OCI-LY1 (cell line): ENCODE measurements at regions not wholly inside any gene's neighbourhood (a gene's known extent, or its start where the extent isn't known, plus 50 kb on each side); places are given as distances from the start of the nearest gene placed in this dataset.

Experiments
- H2AFZ ChIP-seq: fragments of 200-600 bp; sonication (generic), shearing (Covaris generic); 2 replicates; pipeline ENCODE4 v1.6.0; 2014; ENCODE audit warnings: antibody characterized with exemption, mild to moderate bottlenecking, low read length
- H3F3A ChIP-seq: fragments of 200-600 bp; sonication (generic), shearing (Covaris generic); 2 replicates; pipeline ENCODE4 v1.6.0; 2014; ENCODE audit warnings: mild to moderate bottlenecking, antibody characterized with exemption, low read length, moderate library complexity; ENCODE audit not compliant: insufficient read depth
- H3K27ac ChIP-seq: fragments of 200-600 bp; sonication (generic); 2 replicates; pipeline ENCODE4 v1.5.1; 2014; ENCODE audit warnings: low read length, mixed run types, mild to moderate bottlenecking, low read depth; ENCODE audit not compliant: poor library complexity, severe bottlenecking
- H3K27me3 ChIP-seq: fragments of 200-600 bp; sonication (generic); 2 replicates; pipeline ENCODE4 v1.6.0; 2014; ENCODE audit warnings: antibody characterized with exemption, mild to moderate bottlenecking, low read length, moderate library complexity; ENCODE audit not compliant: insufficient read depth
- H3K36me3 ChIP-seq: fragments of 200-600 bp; sonication (generic); 2 replicates; pipeline ENCODE4 v1.6.1; 2014; ENCODE audit warnings: mild to moderate bottlenecking, antibody characterized with exemption, low read length, moderate library complexity, mixed read lengths; ENCODE audit not compliant: insufficient read depth
- H3K4me1 ChIP-seq: fragments of 200-600 bp; sonication (generic); 2 replicates; pipeline ENCODE4 v1.5.1; 2014; ENCODE audit warnings: mild to moderate bottlenecking, low read length, moderate library complexity; ENCODE audit not compliant: insufficient read depth, severe bottlenecking
- H3K4me2 ChIP-seq: fragments of 200-600 bp; sonication (generic), shearing (Covaris generic); 2 replicates; pipeline ENCODE4 v1.6.1; 2014; ENCODE audit warnings: low read length
- H3K4me3 ChIP-seq: fragments of 200-600 bp; sonication (generic); 2 replicates; pipeline ENCODE4 v1.5.1; 2014; ENCODE audit warnings: low read length, low read depth, mild to moderate bottlenecking, mixed read lengths; ENCODE audit not compliant: poor library complexity, severe bottlenecking
- H3K79me2 ChIP-seq: fragments of 200-600 bp; shearing (Covaris generic); 2 replicates; pipeline ENCODE4 v1.6.1; 2016; ENCODE audit warnings: mixed run types, low read length, mixed read lengths; ENCODE audit not compliant: insufficient read depth
- H3K9ac ChIP-seq: fragments of 200-600 bp; sonication (generic), shearing (Covaris generic); 2 replicates; pipeline ENCODE4 v1.6.1; 2014; ENCODE audit warnings: mild to moderate bottlenecking, low read length, mixed read lengths
- H3K9me2 ChIP-seq: fragments of 200-600 bp; sonication (generic), shearing (Covaris generic); 2 replicates; pipeline ENCODE4 v1.6.1; 2014; ENCODE audit warnings: low read depth, mild to moderate bottlenecking, low read length, mixed read lengths
- H3K9me3 ChIP-seq: fragments of 200-600 bp; shearing (Covaris generic); 2 replicates; pipeline ENCODE4 v1.6.1; 2014; ENCODE audit warnings: low read length, mixed read lengths
- H4K20me1 ChIP-seq: fragments of 200-600 bp; sonication (generic), shearing (Covaris generic); 2 replicates; pipeline ENCODE4 v1.6.0; 2016; ENCODE audit warnings: mild to moderate bottlenecking, low read length; ENCODE audit not compliant: insufficient read depth
- EZH2 ChIP-seq: fragments of 200-600 bp; sonication (generic), shearing (Covaris generic); IDR thresholded peaks from 2 replicates; pipeline ENCODE4 v1.8.0; 2017; ENCODE audit warnings: borderline replicate concordance, mixed run types, mild to moderate bottlenecking, antibody characterized with exemption, low read length, moderate library complexity, mixed read lengths
- TF ChIP-seq, protein P1 (sequence below): fragments of 200-600 bp; sonication (generic), shearing (Covaris generic); IDR thresholded peaks from 2 replicates; pipeline ENCODE4 v1.5.1; 2017; ENCODE audit warnings: mild to moderate bottlenecking, antibody characterized with exemption, low read length, moderate library complexity, mixed read lengths

GRCh38 chr5:135156715-135157404 lies 122.8 kb upstream of the PITX1 start:
- TF ChIP-seq, protein P1, sequence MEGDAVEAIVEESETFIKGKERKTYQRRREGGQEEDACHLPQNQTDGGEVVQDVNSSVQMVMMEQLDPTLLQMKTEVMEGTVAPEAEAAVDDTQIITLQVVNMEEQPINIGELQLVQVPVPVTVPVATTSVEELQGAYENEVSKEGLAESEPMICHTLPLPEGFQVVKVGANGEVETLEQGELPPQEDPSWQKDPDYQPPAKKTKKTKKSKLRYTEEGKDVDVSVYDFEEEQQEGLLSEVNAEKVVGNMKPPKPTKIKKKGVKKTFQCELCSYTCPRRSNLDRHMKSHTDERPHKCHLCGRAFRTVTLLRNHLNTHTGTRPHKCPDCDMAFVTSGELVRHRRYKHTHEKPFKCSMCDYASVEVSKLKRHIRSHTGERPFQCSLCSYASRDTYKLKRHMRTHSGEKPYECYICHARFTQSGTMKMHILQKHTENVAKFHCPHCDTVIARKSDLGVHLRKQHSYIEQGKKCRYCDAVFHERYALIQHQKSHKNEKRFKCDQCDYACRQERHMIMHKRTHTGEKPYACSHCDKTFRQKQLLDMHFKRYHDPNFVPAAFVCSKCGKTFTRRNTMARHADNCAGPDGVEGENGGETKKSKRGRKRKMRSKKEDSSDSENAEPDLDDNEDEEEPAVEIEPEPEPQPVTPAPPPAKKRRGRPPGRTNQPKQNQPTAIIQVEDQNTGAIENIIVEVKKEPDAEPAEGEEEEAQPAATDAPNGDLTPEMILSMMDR, result no peak
- TF ChIP-seq EZH2, result no peak

GRCh38 chr5:135156337-135156714 lies 122.3 kb upstream of the PITX1 start:
- Histone ChIP-seq H3K9ac (no peak overlapping the region), H3K4me1 (no peaks in the 10 kb centered on the region), H3K9me2 (no peaks in the 10 kb centered on the region), H2AFZ (no peak overlapping the region), H3K27ac (no peak overlapping the region), H3K9me3 (peaks cover 10% of the 10 kb centered on the region; the same call in 1 of the 2 replicates), H3K79me2 (no peaks in the 10 kb centered on the region), H3K36me3 (no peaks in the 10 kb centered on the region; the same call in 1 of the 2 replicates), H3K27me3 (peaks cover 12% of the 10 kb centered on the region; the same call in 1 of the 2 replicates), H3F3A (no peaks in the 10 kb centered on the region), H4K20me1 (no peaks in the 10 kb centered on the region), H3K4me2 (no peak overlapping the region), H3K4me3 (no peak overlapping the region)
- TF ChIP-seq, protein P1, result no peak
- no peak for TF ChIP-seq EZH2

More at GRCh38 chr5:135156715-135157404, 122.8 kb upstream of the PITX1 start:
- no peaks in the 10 kb centered on the region for H3K4me1 ChIP-seq
- no peaks in the 10 kb centered on the region for H3F3A ChIP-seq
- no peak overlapping the region for H3K4me2 ChIP-seq
- H2AFZ ChIP-seq, result no peak overlapping the region
- no peak overlapping the region for H3K9ac ChIP-seq
- no peaks in the 10 kb centered on the region for H3K79me2 ChIP-seq
- peaks cover 10% of the 10 kb centered on the region; the same call in 1 of the 2 replicates for H3K9me3 ChIP-seq
- H3K36me3 ChIP-seq, result no peaks in the 10 kb centered on the region; the same call in 1 of the 2 replicates
- no peak overlapping the region for H3K4me3 ChIP-seq
- no peaks in the 10 kb centered on the region for H4K20me1 ChIP-seq
- peaks cover 12% of the 10 kb centered on the region; the same call in 1 of the 2 replicates for H3K27me3 ChIP-seq
- H3K27ac ChIP-seq, result no peak overlapping the region
- H3K9me2 ChIP-seq, result no peaks in the 10 kb centered on the region

DNA sequence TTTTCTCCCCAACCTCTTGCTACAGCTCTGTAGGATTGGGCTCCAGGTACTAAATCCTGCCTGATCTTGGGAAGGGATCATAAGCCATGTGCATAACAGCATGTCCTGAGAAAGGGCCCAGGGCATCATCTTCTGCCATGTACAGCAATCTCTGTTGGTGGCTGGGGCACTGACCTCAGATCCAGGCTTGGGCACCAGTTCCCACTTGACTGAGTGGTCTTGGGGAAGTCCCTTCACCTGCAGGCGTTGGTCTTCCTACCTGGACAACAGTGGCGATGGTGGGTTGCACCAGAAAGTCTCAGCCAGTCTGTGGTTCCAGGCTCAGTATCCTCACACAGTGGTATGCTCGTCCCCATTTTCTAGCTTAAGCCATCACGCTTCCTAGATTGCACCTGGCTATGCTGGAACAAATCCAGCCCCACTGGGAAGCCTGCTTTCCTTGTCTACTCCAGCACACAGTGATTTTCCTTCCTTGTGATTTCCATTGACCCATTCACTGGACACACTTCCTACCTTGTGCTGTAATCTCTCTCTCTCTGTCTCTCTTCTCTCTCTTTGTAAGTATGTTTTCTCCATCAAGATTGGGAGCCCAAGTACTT lies 121.7 kb upstream of the PITX1 start:
- peaks cover 12% of the 10 kb centered on the region; the same call in 1 of the 2 replicates for H3K27me3 ChIP-seq
- H3K27ac ChIP-seq, result no peak overlapping the region
- no peak overlapping the region for H3K4me3 ChIP-seq
- no peaks in the 10 kb centered on the region for H3K4me1 ChIP-seq
- H3K36me3 ChIP-seq, result no peaks in the 10 kb centered on the region; the same call in 1 of the 2 replicates
- H3K79me2 ChIP-seq, result no peaks in the 10 kb centered on the region
- no peak overlapping the region for H3K4me2 ChIP-seq
- H2AFZ ChIP-seq, result no peak overlapping the region
- no peak overlapping the region for H3K9ac ChIP-seq
- H4K20me1 ChIP-seq, result no peaks in the 10 kb centered on the region
- peaks cover 10% of the 10 kb centered on the region; the same call in 1 of the 2 replicates for H3K9me3 ChIP-seq
- no peak for TF ChIP-seq EZH2
- TF ChIP-seq, protein P1, result no peak
- H3F3A ChIP-seq, result no peaks in the 10 kb centered on the region
- no peaks in the 10 kb centered on the region for H3K9me2 ChIP-seq
